IPS-18a (cell line): ENCODE measurements at regions not wholly inside any gene's neighbourhood (a gene's known extent, or its start where the extent isn't known, plus 50 kb on each side); places are given as distances from the start of the nearest gene placed in this dataset.

Source experiments
- H3K27ac ChIP-seq: one replicate; pipeline ENCODE4 v1.5.1; 2013; ENCODE audit warnings: low read length
- H3K27me3 ChIP-seq: one replicate; pipeline ENCODE4 v1.6.1; 2013; ENCODE audit warnings: mild to moderate bottlenecking, low read length; ENCODE audit not compliant: control insufficient read depth, insufficient read depth
- H3K36me3 ChIP-seq: one replicate; pipeline ENCODE4 v1.6.1; 2013; ENCODE audit warnings: low read depth, low read length; ENCODE audit not compliant: control insufficient read depth
- H3K4me1 ChIP-seq: one replicate; pipeline ENCODE4 v1.6.1; 2013; ENCODE audit warnings: low read depth, low read length; ENCODE audit not compliant: control insufficient read depth
- H3K4me3 ChIP-seq: one replicate; pipeline ENCODE4 v1.5.1; 2013; ENCODE audit warnings: low read length
- H3K9ac ChIP-seq: one replicate; pipeline ENCODE4 v1.6.1; 2013; ENCODE audit warnings: mild to moderate bottlenecking, low read length, moderate library complexity
- H3K9me3 ChIP-seq: one replicate; pipeline ENCODE4 v1.6.1; 2013; ENCODE audit warnings: low read depth, low read length; ENCODE audit not compliant: control insufficient read depth

GRCh38 chr3:17951241-17951640 lies 208.8 kb upstream of the TBC1D5 start:
- Histone ChIP-seq H3K4me3 (no peak overlapping the region), H3K27ac (no peak overlapping the region), H3K9me3 (no peaks in the 10 kb centered on the region), H3K4me1 (peaks cover 7% of the 10 kb centered on the region), H3K9ac (no peak overlapping the region), H3K27me3 (no peaks in the 10 kb centered on the region), H3K36me3 (no peaks in the 10 kb centered on the region)

- H3K4me3 ChIP-seq = no peak overlapping the region
- no peaks in the 10 kb centered on the region for H3K36me3 ChIP-seq
- H3K27me3 ChIP-seq = no peaks in the 10 kb centered on the region
- H3K9me3 ChIP-seq = no peaks in the 10 kb centered on the region
- H3K9ac ChIP-seq = no peak overlapping the region
- H3K27ac ChIP-seq = no peak overlapping the region
- peaks cover 11% of the 10 kb centered on the region for H3K4me1 ChIP-seq
These were observed 206.7 kb upstream of the TBC1D5 start for GRCh38 chr3:17949101-17949500.

- Histone ChIP-seq H3K9ac (no peak overlapping the region), H3K9me3 (no peaks in the 10 kb centered on the region), H3K27me3 (no peaks in the 10 kb centered on the region), H3K4me3 (no peak overlapping the region), H3K4me1 (peaks cover 11% of the 10 kb centered on the region), H3K36me3 (no peaks in the 10 kb centered on the region), H3K27ac (no peak overlapping the region)
These were observed 205.4 kb upstream of the TBC1D5 start for GRCh38 chr3:17947833-17948232.

- Histone ChIP-seq H3K4me1 (peaks cover 11% of the 10 kb centered on the region), H3K27me3 (no peaks in the 10 kb centered on the region), H3K9ac (no peak overlapping the region), H3K4me3 (no peak overlapping the region), H3K27ac (no peak overlapping the region), H3K9me3 (no peaks in the 10 kb centered on the region), H3K36me3 (no peaks in the 10 kb centered on the region)
These were observed 204.2 kb upstream of the TBC1D5 start for GRCh38 chr3:17946619-17947018.

GRCh38 chr3:17945799-17946399 lies 203.5 kb upstream of the TBC1D5 start:
- Histone ChIP-seq H3K36me3 (no peaks in the 10 kb centered on the region), H3K9me3 (no peaks in the 10 kb centered on the region), H3K4me1 (peaks cover 11% of the 10 kb centered on the region), H3K27me3 (no peaks in the 10 kb centered on the region), H3K27ac (no peak overlapping the region), H3K9ac (no peak overlapping the region), H3K4me3 (no peak overlapping the region)

- Histone ChIP-seq H3K4me1 (peaks cover 11% of the 10 kb centered on the region), H3K9ac (no peak overlapping the region)
These were observed 202.8 kb upstream of the TBC1D5 start for GRCh38 chr3:17945018-17945798.

GRCh38 chr3:17942856-17943255 lies 200.4 kb upstream of the TBC1D5 start:
- Histone ChIP-seq H3K27me3 (no peaks in the 10 kb centered on the region), H3K9me3 (no peaks in the 10 kb centered on the region), H3K4me3 (no peak overlapping the region), H3K27ac (no peak overlapping the region), H3K36me3 (no peaks in the 10 kb centered on the region), H3K9ac (no peak overlapping the region), H3K4me1 (peaks cover 11% of the 10 kb centered on the region)

More at GRCh38 chr3:17945018-17945798, 202.8 kb upstream of the TBC1D5 start:
- H3K9me3 ChIP-seq = no peaks in the 10 kb centered on the region
- no peak overlapping the region for H3K27ac ChIP-seq
- no peak overlapping the region for H3K4me3 ChIP-seq
- no peaks in the 10 kb centered on the region for H3K27me3 ChIP-seq
- H3K36me3 ChIP-seq = no peaks in the 10 kb centered on the region

GRCh38 chr3:17941766-17942165 lies 199.3 kb upstream of the TBC1D5 start:
- no peak overlapping the region for H3K4me3 ChIP-seq
- H3K4me1 ChIP-seq = peaks cover 11% of the 10 kb centered on the region
- no peak overlapping the region for H3K27ac ChIP-seq
- H3K9me3 ChIP-seq = no peaks in the 10 kb centered on the region
- no peaks in the 10 kb centered on the region for H3K27me3 ChIP-seq
- no peaks in the 10 kb centered on the region for H3K36me3 ChIP-seq
- H3K9ac ChIP-seq = no peak overlapping the region

GRCh38 chr3:17941152-17941551 lies 198.7 kb upstream of the TBC1D5 start:
- H3K9me3 ChIP-seq = no peaks in the 10 kb centered on the region
- H3K4me1 ChIP-seq = peaks cover 11% of the 10 kb centered on the region

GRCh38 chr3:17939157-17939556 lies 196.7 kb upstream of the TBC1D5 start:
- Histone ChIP-seq H3K9me3 (no peaks in the 10 kb centered on the region), H3K9ac (no peak overlapping the region), H3K4me1 (no peaks in the 10 kb centered on the region), H3K36me3 (no peaks in the 10 kb centered on the region), H3K27me3 (no peaks in the 10 kb centered on the region), H3K4me3 (no peak overlapping the region), H3K27ac (no peak overlapping the region)

More at GRCh38 chr3:17941152-17941551, 198.7 kb upstream of the TBC1D5 start:
- Histone ChIP-seq H3K27ac (no peak overlapping the region), H3K36me3 (no peaks in the 10 kb centered on the region), H3K4me3 (no peak overlapping the region), H3K27me3 (no peaks in the 10 kb centered on the region), H3K9ac (no peak overlapping the region)

GRCh38 chr3:17938313-17938712 lies 195.9 kb upstream of the TBC1D5 start:
- Histone ChIP-seq H3K4me3 (no peak overlapping the region), H3K9ac (no peak overlapping the region), H3K4me1 (no peaks in the 10 kb centered on the region), H3K9me3 (no peaks in the 10 kb centered on the region), H3K27ac (no peak overlapping the region), H3K27me3 (no peaks in the 10 kb centered on the region), H3K36me3 (no peaks in the 10 kb centered on the region)
